ENCODE measurements at regions not wholly inside any gene's neighbourhood (a gene's known extent, or its start where the extent isn't known, plus 50 kb on each side); places are given as distances from the start of the nearest gene placed in this dataset.

DNA sequence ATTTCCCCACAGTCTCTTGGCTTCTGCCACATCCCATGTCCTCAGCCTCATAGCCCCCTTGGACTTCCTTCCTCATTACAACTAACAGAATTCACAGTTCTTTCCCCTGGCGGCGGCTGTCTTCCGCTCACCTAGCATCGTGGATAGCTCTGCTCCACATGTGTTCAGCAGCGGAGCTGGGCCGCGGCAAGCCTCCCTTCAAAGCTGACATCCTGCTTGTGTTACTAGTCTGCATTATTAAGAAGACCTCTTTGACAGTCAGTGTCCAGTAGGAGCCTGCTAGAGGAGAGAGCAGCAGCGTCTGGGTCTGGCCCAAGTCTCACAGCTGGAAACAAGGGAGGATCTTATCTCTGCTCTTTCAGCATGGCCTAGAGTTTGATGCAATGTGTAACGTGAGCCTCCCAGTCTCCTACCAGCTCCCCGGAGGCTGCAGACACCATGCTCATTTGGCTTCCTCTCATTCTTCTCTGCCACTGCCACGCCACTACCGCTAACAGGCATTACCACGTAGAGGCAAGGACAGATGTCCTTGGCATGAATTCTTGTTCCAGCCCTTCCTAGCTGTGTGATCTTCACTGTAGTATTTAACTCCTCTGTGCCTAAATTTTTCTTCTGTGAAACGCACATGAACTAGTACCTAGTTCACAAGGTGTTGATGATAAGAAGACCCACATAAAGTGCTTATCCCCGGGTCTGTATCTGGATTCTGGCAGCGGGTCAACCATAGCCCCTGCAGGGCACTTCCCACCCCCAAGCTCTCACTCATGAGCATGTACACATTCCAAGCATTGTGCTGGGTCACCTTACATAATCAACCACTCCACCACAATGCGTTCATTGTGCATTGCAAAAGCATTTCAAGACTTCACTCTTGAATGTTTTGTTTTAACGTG, 107.1 kb upstream of the BACH2 start:
- peak; percentile 46 for DNase-seq (ENCODE audit: low spot score)

DNA sequence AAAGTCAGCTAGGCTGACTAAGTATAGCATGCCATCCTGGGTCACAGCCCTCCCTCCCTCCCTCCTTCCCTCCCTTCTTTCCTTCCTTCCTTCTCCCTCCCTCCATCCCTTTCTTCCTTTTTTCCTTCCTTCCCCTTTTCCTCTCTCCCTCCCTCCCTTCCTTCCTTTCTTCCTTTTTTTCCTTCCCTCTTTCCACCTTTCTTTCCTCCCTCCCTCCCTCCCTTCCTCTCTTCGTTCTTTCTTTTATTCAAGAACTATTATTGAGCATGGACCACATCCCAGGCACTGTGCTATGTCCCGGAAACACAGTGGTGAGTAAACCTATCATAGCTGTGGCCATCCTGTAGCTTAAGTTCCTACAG, 106.2 kb upstream of the BACH2 start:
- no peak for DNase-seq (ENCODE audit: low spot score)

DNA sequence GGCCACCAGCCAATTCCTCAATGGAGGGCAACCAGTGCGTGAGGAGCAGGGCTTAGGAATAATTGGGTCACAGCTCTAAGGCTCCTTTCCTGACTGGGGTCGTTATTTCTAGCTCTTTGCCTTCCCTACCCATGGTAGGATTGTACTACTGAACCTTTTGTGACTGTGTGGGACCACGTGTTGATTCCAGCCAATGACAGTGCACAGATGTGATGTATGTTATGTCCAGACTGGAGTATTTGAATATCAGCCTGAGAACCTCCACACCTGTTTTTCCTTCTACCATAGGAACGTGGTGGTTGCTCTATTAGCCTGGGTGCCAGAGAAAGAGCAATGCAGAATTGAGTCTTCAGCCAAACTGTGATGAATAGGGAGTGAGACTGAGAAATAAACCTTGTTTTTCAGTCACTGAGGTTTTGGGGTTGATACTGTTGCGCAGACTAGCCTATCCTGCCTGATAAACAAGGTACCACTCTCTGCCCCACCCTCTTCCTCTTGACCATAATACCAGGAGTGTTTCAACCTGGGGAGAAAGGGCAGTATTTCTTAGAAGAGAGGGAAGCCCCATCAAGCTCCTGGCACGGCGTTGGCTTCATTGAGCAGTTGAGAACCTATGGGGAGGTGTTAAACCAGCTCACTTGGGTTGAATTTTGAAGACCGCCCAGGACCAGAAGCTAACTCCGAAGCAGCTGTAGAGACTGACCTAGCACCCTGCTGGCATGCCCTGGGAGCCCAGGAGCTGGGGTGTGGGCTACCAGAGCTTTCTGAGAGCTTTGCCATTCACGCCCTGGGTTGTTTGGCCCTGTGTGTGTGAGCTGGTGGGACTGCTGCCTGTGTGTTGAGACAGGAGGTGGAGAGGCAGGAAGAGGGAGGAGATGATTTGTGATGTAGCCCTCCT, 105.5 kb upstream of the BACH2 start:
- no peak for DNase-seq (ENCODE audit: low spot score)

DNA sequence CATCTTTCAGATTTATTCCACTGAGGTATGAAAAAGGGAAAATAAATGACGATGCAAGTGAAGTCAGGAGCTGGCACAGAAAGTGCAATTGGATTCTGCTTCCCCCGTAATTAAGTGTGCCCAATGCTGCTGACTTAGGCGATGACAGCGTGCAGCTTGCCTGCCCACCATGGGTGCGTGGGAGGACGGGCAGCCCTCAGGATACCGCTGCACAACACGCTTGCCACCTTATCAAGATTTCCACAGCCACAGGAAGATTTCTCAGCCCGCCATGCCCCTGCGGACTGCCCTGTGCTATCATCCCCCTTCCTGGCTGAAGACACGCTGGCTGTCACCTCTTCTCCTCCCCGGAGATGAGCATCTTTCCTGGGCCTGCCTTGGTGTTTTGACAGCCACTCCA, 103.3 kb upstream of the BACH2 start:
- no peak for DNase-seq (ENCODE audit: low spot score)

DNA sequence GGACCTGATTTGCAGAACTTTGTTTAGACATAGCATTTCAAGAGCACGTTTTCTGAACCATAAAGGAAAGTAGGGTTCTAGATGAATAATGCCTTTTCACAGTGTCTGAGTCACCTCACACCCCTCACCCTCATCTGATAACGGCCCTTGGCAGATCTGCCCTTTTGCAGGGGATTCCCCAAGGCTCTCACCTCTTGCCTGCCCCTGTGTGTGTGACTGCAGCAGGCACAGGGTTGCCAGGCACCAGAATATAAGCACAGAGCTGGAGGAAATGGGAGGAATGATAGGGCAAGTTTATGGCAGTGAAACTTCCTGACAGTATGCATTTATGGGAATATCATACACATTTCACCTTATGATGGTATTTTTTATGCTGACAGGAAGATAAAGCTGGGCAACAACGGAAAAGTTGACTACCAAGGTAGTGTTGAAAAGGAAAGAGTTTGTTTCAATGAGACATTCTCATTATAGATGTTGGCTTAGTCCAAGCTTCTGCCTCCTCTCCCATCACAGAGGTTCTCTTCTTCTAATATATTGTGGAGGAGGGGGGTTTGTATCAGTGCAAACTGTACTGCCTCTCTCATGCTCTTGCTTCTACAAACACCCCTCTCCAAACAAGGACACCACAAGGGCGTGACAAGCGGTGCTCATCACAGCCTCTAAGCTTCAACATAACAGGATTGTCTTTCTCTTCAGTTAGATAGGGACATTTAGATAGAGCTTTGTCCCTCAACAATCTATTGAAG, 101.5 kb upstream of the BACH2 start:
- DNase-seq (ENCODE audit: low spot score): peak; percentile 14

DNA sequence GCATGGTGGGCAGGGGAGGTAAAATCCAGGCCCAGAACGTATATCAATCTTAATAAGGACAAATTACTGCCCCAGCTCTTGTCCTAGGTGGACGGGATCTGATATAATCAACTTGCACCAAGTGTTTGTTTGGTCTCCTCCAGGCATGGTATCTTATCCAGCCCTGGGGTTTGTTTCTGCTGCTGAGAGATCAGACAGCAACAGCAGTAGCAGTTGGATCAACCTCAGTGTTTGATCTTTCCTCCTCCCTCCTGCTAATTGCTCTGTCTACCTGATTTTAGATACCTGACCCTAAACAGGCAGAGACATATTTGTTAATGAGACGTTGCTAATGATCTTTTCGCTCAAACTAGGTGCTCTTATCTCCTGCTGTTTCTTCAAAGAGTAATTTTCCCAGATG, 100.4 kb upstream of the BACH2 start:
- no peak for DNase-seq (ENCODE audit: low spot score)

DNA sequence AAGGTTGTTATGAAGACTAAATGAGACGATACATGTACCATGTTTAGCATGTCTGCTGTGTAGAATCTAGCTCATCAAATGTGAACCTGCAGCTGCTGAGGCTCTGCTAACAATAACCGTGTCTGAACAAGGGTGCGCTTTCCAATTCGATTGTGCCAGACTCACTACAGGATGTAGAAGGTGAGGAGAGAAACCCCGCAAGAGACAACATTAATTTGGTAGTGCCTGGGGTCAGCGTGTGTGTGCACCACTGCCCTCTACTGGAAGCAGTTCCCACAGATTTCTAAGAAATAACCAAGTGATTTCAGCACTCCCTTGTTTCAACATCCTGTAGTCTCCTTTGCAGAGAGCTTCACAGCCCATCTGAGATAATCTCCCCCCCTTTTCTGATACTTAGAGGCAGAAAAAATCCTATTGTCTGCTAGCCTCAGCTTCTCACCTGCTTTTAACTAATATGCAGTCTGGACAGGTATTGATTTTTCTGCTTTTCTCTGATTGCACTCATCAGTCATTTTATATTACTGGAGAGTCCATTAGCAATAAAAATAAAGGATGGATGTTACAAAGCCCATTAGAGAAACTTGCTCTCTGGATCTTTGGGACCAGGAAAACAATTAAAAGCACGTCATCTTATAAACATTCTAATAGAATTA, 96.7 kb upstream of the BACH2 start:
- DNase-seq (ENCODE audit: low spot score): peak; percentile 21

DNA sequence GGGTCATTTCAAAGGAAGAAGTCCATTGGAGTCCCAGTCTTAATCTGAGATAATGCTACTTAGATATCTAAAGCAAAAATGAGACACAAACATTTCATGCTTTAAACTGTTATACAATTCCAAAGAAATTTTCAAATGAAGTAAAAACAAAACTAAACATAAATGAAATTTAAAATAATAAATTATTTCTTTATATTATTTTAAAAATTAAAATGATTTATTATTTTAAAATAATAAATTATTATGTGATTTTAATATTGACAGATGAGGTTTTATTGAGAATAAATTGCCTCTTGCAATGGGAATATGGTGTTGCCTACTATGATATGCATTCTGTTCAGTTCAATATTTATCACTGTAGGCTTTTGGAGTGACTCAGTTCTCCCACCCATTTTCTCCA, 93.7 kb upstream of the BACH2 start:
- DNase-seq (ENCODE audit: low spot score): no peak

DNA sequence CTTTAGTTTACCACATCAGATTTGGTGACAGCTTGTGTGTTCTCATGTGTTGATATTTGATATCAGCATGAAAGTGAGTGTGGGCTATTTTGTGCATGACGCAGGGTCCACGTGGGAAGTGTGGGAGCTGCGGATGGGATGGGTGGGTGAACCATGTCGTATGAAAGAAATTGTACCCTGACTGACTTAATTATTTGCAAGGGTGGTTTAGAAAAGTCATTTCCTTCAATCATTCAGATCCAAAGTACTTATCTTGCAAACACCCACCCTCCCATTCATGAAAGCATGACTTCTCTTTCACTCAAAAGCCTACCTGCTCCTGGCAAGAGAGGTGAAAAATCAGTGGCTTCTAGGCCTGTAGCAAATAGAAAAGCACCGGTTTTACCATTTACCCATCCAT, 91.8 kb upstream of the BACH2 start:
- DNase-seq (ENCODE audit: low spot score): no peak

DNA sequence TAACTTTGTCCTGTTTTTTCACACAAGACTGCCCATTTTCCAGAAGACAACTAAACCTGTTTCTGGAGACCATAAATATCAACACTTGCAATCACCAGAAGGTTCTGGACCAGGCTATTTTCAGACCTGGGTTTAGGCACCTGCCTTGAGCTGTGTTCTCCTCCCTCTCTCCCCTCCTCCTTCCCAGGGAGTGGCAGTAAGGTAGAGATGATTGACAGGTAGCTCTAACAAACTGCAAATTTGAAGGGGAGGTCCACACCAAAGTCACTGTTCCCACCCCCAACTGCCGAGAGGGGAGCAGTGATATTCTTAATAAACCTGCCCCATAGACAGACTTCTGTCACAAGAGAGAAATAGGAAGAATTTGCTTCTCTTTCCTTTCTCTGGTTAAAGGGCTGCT, 91.2 kb upstream of the BACH2 start:
- no peak for DNase-seq (ENCODE audit: low spot score)

DNA sequence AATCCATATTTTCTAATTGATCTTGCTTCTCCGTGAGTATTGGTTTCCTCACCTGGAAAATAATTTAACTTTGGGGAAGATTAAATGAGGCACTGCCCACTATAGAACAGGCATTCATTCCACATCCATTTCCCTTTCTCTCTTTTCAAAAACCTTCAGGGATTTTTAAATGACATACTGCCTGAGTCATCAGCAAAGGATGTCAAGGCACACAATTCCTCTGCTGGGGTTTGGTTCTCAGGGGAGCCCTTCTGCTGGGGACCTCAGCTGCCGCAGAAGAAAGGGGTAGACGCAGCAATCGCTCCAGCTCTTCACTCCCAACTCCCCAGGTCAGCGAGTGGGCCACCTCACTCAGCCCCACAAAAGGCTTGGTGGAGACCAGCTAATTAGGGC, 90.7 kb upstream of the BACH2 start:
- no peak for DNase-seq (ENCODE audit: low spot score)

DNA sequence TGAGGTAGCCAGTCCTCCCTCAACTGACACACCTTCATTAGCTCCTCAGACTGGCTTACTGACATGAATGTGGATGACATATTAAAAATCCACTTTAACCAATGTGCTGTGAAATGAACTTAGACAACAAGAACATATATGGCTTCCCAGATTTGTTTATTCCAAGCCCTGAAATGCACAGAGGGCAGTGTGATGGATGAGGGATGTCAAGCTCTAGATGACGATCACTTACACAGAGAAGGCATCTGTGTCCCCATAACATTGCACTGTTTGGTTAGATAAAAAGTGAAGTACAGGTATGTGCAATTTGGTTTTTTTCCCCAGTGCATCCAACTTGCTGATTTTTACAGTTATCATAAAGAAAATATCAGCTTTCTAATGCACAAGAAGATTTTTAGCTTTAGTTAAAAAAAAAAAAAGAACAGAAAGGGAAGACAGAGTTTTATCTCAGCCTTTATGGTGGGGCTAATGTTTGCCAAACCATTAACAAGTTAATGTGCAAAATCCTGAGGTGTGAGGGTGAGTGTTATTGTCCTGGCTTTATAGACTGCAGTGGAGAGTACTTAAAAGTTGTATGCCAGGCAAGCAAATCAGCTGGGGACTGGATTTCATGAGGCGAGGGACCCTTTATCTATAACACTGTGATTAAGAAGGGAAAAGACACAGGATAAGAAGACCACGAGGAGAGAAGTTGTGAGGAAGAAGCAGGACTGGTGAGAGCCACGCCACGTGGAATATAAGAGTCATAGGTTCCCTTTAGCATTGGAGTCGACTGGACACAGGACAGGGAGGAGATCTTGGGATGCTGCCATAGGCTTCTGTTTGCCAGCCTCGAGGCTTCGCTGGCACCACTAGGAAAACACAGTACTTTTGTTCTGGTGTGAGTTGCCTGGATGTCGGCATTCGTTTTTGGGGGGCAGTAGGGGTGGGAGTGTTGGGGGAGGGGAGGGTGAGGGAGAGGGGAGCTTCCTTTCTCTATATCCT, 90.0 kb upstream of the BACH2 start:
- DNase-seq (ENCODE audit: low spot score): no peak

DNA sequence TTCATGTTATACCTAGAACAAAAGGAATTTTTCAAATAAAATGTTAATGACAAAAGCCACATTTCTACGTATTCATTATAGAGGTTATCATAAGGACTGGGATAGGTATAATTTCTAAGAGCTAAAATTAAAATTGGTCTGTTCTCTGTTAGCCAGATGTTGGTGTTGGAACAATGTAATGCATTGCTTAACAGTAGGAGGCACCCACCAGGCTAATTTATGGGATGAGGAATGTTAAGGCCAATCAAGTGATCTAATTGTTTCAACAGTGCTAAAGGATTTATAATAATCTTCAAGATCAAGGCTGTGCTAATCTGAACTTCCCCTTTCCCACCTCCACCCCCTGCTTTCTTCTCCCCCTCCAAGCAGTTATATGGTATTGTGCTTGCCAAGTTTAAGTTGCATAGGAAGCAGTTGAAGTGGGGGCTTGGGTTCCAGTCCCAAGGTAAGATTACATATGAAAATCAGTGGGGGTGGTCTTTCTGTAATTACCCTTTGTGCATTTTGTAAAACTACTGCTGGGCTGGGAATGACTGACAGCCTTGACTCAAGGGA, 89.2 kb upstream of the BACH2 start:
- DNase-seq (ENCODE audit: low spot score): no peak

DNA sequence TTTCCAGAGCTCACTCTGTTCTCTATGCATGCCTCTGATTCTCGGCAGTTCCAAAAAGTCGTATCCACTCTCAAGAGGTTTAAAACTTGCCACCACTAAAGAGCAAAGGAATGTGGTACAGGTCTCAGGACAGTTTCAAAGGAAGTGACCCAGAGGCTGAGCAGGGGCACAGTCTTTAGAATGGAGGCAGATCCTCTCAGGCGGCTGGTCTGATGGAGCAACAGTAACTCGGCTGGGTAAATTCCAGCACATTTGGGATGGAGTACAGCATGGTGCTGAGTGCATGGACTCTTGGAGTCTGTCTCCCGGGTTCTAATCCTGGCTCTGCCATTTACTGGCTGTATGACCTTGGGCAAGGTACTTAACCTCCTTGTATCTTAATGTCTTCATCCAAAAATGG, 88.1 kb upstream of the BACH2 start:
- DNase-seq (ENCODE audit: low spot score): no peak

DNA sequence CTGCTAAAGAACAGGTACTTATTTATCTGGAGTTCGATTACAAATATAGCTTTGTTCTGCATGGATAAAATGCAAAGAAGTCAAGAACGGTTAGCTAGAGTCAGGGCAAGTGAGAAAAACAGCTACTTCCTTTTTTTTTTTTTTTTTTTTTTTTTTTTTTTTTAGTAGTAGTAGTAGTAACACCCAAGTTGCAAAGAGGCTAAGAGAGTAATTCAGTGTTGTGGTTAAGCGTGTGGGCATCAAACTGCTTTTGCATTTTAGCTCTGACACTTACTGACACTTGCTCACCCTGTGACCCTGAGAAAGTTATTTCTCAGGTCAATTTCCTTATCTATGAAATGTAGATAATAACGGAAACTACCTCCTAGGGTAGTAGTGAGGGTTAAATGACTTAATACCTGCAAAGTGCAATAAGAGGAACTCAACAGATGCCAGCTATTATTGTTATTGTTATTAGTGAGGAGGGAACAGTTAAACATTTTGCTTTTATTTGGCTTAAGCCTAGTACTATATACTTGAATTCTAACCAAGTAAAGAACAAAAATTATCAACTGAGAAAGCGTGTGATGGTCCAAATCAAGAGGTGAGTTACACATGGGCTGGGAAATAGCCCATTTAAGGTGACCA, 86.7 kb upstream of the BACH2 start:
- no peak for DNase-seq (ENCODE audit: low spot score)

DNA sequence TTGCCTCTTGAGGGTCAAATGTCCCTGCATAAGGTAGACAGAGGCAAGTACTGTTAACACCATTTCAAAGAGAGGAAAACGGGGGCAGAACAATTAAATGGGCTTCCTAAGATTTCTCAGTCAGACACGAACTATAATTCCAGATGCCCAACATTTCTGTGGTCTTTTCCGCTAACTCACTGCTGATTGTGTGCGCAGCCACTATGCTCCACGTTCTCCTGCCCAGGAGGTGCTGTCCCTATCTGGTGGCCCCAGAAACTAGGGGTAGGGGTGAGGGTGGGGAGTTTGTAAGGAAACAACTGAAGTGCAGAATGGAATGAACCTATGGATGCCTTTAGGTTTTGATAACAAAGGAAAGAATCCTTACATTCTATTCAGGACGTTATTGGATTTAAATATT, 86.1 kb upstream of the BACH2 start:
- DNase-seq (ENCODE audit: low spot score): no peak

DNA sequence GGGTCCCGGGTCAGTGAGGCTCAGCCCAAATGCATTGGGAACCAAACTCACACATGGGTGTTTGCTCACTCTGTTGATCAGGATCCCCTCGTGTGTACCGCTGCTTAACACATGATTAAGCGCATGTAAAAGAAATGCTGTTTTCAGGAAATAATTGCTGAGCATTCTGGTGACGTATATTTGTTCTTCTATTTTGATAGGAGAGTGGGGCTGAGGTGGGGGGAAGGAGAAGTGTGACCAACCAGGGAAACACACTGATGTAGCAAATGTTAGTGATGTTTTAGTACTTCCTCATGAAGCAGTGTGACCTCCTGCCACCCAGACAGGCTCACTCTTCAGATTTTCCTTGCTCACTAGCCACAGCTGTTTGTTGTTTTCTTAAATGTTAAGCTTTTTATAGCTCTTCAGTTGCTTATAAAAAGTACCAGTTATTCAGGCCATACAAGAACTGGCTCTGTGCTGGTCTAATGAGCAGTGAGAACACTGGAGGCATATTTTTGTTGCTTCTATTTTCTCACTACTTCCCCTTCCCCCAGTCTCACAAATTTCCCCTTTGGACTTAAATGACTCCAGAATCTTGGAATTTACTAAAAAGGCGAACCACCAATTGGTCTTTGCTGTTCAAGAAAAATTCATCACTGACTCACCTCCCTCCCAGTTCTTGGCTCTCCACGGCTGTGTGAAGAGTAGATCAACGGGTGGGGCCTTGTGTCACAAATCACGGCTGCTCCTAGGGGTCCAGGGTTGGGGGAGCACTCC, 79.2 kb upstream of the BACH2 start:
- DNase-seq (ENCODE audit: low spot score): no peak

DNA sequence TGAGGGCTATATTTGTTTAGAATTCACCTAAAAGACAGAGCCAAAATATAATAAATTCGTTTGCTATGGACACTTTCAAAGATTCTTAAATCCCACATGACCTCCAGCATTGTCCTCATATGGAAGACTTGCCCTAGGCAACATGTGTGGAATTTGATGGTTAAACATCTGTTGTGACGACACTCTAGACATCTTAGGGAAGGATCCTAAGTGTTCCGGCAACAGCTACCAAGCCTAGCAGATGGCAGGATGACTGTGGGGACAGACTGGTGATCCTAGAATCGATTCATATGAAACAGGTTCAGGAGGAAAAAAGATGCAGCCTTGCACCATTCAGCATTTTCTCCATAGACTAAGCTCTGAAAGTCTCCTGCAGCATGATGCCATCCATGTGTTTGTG, 77.6 kb upstream of the BACH2 start:
- no peak for DNase-seq (ENCODE audit: low spot score)

DNA sequence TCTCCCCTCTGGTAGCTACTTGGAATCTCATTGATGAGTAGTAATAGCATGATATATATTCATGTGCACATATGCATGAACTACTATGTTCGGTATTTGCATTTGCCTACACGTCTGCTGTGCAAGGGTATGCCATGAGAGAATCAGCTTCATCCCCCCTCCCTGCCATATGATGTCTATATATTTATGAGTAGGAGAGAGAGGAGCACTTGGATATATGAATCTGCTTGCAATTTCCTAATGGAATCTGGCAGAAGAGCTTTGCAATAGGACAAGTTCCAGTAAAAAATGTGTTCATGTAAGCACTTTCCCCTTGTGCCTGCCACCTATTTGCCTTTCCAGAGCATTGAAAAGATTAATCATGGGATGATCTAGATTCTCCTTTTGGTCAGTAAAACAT, 76.2 kb upstream of the BACH2 start:
- DNase-seq (ENCODE audit: low spot score): no peak

All from SW480 (cell line).